Mesodermal cell (in vitro differentiated cells): ENCODE measurements at regions not wholly inside any gene's neighbourhood (a gene's known extent, or its start where the extent isn't known, plus 50 kb on each side); places are given as distances from the start of the nearest gene placed in this dataset.
"Not testable (repeated sequence)": the region's sequence is repeated elsewhere in the genome, so short reads cannot be mapped to it uniquely, and the experiment has no call there.

Experiments used
- H3K27ac ChIP-seq: 2 replicates; pipeline ENCODE4 v1.7.0; 2013; ENCODE audit warnings: mild to moderate bottlenecking, low read depth, low read length, moderate library complexity; ENCODE audit not compliant: severe bottlenecking
- H3K36me3 ChIP-seq: 2 replicates; pipeline ENCODE4 v1.7.1; 2013; ENCODE audit warnings: mild to moderate bottlenecking, low read length, moderate library complexity; ENCODE audit not compliant: control insufficient read depth, insufficient read depth
- H3K4me1 ChIP-seq: one replicate; pipeline ENCODE4 v1.7.1; 2013; ENCODE audit warnings: mild to moderate bottlenecking, low read length; ENCODE audit not compliant: insufficient read depth, control insufficient read depth, poor library complexity, severe bottlenecking
- H3K4me3 ChIP-seq: 2 replicates; pipeline ENCODE4 v1.7.0; 2013; ENCODE audit warnings: low read length, control low read depth, mild to moderate bottlenecking; ENCODE audit not compliant: insufficient read depth, poor library complexity, severe bottlenecking; ENCODE audit errors: extremely low read depth
- H3K9me3 ChIP-seq: 2 replicates; pipeline ENCODE4 v1.7.1; 2013; ENCODE audit warnings: mild to moderate bottlenecking, low read length, moderate library complexity; ENCODE audit not compliant: control insufficient read depth
- WGBS, 2 experiments: methylation state at CpG; one replicate each; pipeline ENCODE4 v1.1.5; 2013; ENCODE audit warnings: missing lambda C conversion rate in 2 of 2; ENCODE audit not compliant: insufficient coverage in 2 of 2; 5-methylcytosine and 5-hydroxymethylcytosine counted together

DNA sequence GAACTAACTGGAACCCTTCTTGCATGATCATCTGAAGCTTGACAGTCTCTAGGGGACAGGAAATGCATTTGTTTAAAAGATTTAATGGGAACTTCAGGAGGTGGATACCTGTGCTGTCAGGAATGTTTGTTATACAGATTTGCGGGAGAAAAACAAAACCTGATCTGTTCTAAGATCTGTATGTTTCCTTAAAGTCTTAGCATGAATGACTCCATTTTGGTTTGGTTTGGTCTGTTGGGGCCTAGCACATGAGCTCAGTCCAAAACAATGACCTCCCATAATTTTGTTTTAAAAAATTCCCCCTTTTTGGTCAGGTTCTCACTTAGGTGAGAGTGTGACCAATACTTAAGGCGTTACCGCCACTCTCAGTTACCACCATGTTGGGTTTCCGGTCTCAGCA lies 138.7 kb downstream of the AKR1D1 start:
- 97 to 98% methylated on average over 4 of the region's 4 CpGs for WGBS, 2 experiments
- no peak overlapping the region for H3K4me3 ChIP-seq
- H3K4me1 ChIP-seq: no peaks in the 10 kb centered on the region
- H3K9me3 ChIP-seq: peaks cover under 1% of the 10 kb centered on the region
- no peaks in the 10 kb centered on the region for H3K36me3 ChIP-seq
- no peak overlapping the region for H3K27ac ChIP-seq

DNA sequence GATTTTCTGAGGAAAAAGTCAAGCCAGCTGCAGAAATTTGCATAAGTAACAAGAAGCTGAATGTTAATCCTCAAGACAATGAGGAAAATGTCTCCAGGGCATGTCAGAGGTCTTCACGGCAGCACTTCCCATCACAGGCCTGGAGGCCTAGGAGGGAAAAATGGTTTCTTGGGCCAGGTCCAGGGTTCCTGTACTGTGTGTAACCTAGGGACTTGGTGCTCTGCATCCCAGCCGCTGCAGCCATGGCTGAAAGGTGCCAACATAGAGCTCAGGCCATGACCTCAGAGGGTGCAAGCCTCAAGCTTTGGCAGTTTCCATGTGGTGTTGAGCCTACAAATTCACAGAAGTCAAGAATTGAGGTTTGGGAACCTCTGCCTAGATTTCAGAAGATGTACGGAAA lies 144.1 kb downstream of the AKR1D1 start:
- not testable (repeated sequence) for H3K36me3 ChIP-seq, H3K4me3 ChIP-seq, H3K4me1 ChIP-seq, H3K27ac ChIP-seq
- WGBS, 2 experiments: 89 to 94% methylated on average over 3 of the region's 3 CpGs
- H3K9me3 ChIP-seq: peaks cover 26% of the 10 kb centered on the region

DNA sequence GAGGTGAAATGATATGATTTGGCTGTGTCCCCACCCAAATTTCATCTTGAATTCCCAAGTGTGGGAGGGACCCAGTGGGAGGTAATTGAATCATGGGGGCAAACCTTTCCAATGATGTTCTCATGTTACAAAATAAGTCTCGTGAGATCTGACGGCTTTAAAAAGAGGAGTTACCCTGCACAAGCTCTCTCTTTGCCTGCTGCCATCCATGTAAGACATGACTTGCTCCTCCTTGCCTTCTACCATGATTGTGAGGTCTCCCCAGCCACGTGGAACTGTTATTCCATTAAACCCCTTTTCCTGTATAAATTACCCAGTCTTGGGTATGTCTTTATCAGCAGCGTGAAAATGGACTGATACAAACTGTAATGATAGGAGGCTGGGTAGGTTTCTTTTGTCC lies 145.1 kb downstream of the AKR1D1 start:
- H3K36me3 ChIP-seq, H3K4me3 ChIP-seq, H3K4me1 ChIP-seq, H3K27ac ChIP-seq: not testable (repeated sequence)
- WGBS, 2 experiments: 79 to 93% methylated on average over 2 to 3 of the region's 4 CpGs
- peaks cover 26% of the 10 kb centered on the region for H3K9me3 ChIP-seq

DNA sequence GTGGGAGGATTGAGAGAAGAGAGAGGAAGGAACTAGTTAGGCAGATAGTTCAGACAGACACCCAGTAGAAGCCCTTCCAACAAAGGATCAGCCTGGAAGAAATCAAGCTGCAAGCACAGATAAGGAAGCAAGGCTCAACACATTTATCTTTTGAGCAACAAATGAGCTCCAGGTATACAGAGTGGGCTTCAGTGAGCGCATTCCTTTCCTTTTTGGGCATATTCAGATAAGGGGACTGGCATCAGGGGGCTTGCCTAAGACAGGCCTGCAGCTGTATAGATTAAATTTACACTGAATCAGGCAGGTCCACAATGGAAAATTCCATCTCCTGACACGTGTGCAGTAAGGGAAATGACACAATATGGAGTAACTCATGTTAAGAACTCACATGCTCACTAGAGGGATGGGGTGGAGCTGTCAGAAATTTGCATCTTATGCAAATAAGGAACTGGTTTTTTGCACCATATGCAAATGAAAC lies 147.2 kb downstream of the AKR1D1 start:
- no peak overlapping the region for H3K27ac ChIP-seq
- H3K36me3 ChIP-seq: no peaks in the 10 kb centered on the region
- peaks cover 26% of the 10 kb centered on the region for H3K9me3 ChIP-seq
- no peak overlapping the region for H3K4me3 ChIP-seq
- WGBS, 2 experiments: 90 to 95% methylated on average over 2 of the region's 2 CpGs
- H3K4me1 ChIP-seq: no peaks in the 10 kb centered on the region

DNA sequence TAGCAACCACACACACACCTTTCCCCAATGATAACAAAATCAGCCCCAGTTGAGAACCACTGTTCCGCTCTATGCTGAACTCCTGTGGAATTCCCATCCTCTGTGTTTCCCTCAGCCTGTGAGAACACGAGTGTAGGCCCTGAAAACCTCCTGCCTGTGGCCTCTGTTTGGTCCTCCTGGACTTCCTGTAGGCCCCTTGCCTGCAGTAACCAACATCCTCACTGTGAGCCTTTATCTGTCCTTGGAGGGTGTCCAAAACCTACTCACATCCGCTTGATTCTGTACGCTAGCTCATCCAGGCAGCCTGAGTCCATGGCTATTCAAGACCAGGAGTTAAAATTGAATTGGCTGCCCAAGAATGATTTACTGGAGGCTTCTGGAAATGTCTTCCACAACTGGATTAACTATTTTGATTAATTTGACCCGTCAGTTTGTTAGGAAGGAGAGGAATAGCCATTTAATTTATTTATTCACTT lies 149.8 kb downstream of the AKR1D1 start:
- WGBS, 2 experiments: 85 to 95% methylated on average over 2 to 3 of the region's 5 CpGs
- Histone ChIP-seq H3K27ac (no peak overlapping the region), H3K4me1 (no peaks in the 10 kb centered on the region), H3K36me3 (no peaks in the 10 kb centered on the region), H3K9me3 (peaks cover 16% of the 10 kb centered on the region), H3K4me3 (no peak overlapping the region)

DNA sequence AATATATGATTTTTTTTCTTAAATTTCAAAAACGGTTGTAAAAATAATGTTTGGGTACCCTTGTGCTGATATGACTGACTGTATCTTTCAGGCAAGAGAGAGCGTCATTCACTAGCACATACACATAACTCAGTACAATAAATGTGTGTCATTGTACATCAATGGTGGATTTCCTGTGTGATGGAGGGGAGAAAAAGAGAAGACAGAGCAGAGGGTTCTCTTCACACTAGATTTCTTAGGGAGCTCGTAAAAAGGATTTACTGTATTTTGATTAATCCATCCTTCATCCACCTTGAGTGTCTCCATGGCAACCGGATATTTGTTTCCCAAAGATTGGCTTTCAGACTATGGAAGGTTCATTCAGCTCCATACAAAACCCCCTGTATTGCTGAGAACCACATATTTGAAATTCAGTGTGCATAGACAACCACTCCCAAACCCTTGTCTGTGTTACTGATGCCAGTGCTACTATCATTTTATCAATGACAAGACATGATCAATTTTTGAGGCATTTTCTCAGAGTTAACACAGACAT lies 150.6 kb downstream of the AKR1D1 start:
- no peak overlapping the region for H3K4me3 ChIP-seq
- H3K9me3 ChIP-seq: peaks cover 8% of the 10 kb centered on the region
- no peak overlapping the region for H3K27ac ChIP-seq
- 89% methylated on average over 1 of the region's 4 CpGs; no CpG with 5 or more reads in 1 of the 2 experiments for WGBS, 2 experiments
- no peaks in the 10 kb centered on the region for H3K36me3 ChIP-seq
- no peaks in the 10 kb centered on the region for H3K4me1 ChIP-seq

DNA sequence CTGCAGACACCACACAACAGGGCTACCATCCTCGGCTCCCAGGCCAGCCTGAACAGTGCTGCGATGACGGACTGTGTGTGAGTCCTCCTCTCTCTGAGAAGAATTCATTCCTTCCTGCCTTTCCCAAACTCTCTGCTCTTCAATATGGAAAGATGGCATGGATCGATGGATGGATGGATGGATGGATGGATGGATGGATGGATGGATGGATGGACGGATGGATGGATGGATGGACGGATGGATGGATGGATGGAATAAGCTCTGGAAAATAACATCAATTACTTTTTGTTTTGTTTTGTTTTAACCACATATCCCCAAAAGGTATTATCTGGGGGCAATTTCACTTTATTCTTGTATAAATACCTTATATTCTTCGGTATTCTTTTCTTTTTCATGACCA lies 151.9 kb downstream of the AKR1D1 start:
- Histone ChIP-seq H3K27ac (no peak overlapping the region), H3K4me3 (no peak overlapping the region), H3K9me3 (peaks cover 5% of the 10 kb centered on the region), H3K4me1 (no peaks in the 10 kb centered on the region), H3K36me3 (no peaks in the 10 kb centered on the region)
- WGBS, 2 experiments: 83% methylated on average over 1 of the region's 7 CpGs; no CpG with 5 or more reads in 1 of the 2 experiments

DNA sequence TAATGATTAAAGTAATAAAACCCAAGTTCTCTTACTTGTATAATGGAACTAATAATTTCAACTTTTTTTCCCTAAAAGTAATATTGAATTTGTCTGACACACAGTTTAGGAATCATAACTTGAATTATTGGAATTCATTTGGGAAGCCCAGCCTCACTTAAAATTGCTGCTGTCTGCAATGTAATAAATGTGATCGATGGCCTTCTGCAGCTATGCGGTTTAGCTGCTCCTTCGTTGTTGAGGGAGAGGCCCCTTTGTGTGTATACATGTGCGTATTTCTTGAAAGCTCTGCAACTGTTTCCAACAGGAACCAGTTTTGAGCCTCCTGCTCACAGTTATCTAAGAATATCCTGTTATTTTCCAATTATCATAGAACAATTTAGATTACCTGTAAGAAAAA lies 152.5 kb downstream of the AKR1D1 start:
- H3K9me3 ChIP-seq: peaks cover 11% of the 10 kb centered on the region
- H3K4me3 ChIP-seq: no peak overlapping the region
- no peak overlapping the region for H3K27ac ChIP-seq
- no peaks in the 10 kb centered on the region for H3K4me1 ChIP-seq
- no peaks in the 10 kb centered on the region for H3K36me3 ChIP-seq
- 93% methylated on average over 3 of the region's 4 CpGs for WGBS, 2 experiments

DNA sequence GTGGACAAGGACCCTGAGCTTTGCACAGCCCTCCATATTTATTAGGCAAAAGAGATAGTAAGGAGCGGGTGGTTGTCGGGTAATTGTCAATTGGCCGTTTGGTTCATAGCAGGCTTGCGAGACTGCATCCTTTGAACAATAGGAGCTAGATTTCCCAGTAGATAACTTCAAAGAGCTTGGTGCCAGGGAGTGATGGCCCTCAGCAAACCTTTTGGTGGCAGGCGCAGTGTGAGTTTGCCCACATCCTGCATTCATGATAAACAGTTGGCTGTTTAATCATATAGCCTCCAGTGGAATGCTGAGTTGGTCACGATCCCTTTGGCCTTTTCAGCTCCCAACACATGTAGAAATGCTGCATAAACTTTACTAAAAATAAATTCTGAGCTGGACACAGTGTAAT lies 156.9 kb downstream of the AKR1D1 start:
- no peak overlapping the region for H3K4me3 ChIP-seq
- WGBS, 2 experiments: 95 to 100% methylated on average over 4 to 5 of the region's 6 CpGs

DNA sequence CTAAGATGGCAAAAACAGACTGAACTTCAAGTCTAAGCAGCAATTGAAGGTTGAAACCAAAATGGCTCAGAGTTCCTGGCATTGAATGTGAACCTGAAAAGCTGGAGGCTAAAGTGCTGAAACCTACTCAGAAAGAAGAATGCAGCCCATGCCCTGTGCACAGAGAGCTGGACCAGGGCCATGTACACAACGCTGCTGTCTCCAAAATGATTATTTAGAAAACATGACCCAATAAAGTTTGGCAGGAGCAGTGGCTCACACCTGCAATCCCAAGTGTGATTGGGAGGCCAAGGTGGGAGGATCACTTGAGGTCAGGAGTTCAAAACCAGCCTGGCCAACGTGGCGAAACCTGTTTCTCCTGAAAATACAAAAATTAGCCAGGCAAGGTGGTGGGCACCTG lies 158.9 kb downstream of the AKR1D1 start:
- Histone ChIP-seq H3K4me3 (no peak overlapping the region), H3K9me3 (peaks cover 20% of the 10 kb centered on the region), H3K27ac (no peak overlapping the region), H3K36me3 (no peaks in the 10 kb centered on the region), H3K4me1 (no peaks in the 10 kb centered on the region)
- WGBS, 2 experiments: 97% methylated on average over 3 of the region's 3 CpGs

More for the DNA sequence above, 156.9 kb downstream of the AKR1D1 start:
- Histone ChIP-seq H3K36me3 (no peaks in the 10 kb centered on the region), H3K9me3 (peaks cover 11% of the 10 kb centered on the region), H3K4me1 (no peaks in the 10 kb centered on the region), H3K27ac (no peak overlapping the region)

DNA sequence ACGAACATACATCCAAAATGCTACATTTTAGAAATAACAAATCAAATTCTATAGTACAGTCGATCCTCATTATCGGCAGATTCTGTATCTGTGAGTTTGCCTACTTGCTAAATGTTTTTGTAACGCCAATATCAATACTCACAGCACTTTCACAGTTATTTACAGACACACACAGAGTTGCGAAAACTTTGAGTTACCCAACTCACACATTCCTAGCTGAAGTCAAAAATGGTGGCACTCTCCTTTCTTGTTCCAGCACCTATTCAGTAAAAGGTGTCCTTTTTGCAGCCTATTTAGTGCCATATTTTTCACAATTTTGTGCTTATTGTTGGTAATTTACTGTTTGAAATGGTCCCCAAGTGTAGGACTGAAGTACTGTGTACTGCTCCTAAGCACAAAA lies 161.7 kb downstream of the AKR1D1 start:
- H3K4me3 ChIP-seq: no peak overlapping the region
- H3K4me1 ChIP-seq: no peaks in the 10 kb centered on the region
- peaks cover 17% of the 10 kb centered on the region for H3K9me3 ChIP-seq
- H3K27ac ChIP-seq: no peak overlapping the region
- 86 to 94% methylated on average over 5 of the region's 5 CpGs for WGBS, 2 experiments
- no peaks in the 10 kb centered on the region for H3K36me3 ChIP-seq
